HCT116 (cell line): ENCODE measurements at regions not wholly inside any gene's neighbourhood (a gene's known extent, or its start where the extent isn't known, plus 50 kb on each side); places are given as distances from the start of the nearest gene placed in this dataset.

Source experiments
- ATAC-seq: fragments of 200-7000 bp; cut with Tn5 transposase; 2 replicates; pipeline ENCODE4 v1.9.1; 2020; ENCODE audit warnings: mild to moderate bottlenecking, moderate library complexity
- BruUV-seq: library from RNA; stranded (reverse); fragments of 400-500 nt; replicated peaks from 2 replicates; lab custom pipeline; 2021; lab: Mats Ljungman, UMichigan
- CTCF ChIA-PET: fragments of 300-600 bp; sonication (Branson Sonifier 250); formaldehyde crosslinking; loops from one replicate; lab custom pipeline; 2021; ENCODE audit warnings: antibody characterized with exemption; lab: Charles Lee
- POLR2A ChIA-PET: fragments of 300-600, 350-600 bp; sonication (Branson Sonifier 250); formaldehyde crosslinking; loops from one replicate; lab custom pipeline; 2021; ENCODE audit warnings: antibody characterized with exemption; lab: Charles Lee
- RAD21 ChIA-PET, 2 experiments: fragments of 300-600 bp; sonication (Branson Sonifier 250); formaldehyde crosslinking; loops; one replicate each; lab custom pipeline; 2023; ENCODE audit warnings: low total read pairs in 2 of 2; ENCODE audit not compliant: uncharacterized antibody in 2 of 2, unreplicated experiment in 2 of 2, low non-redundant PET in 1 of 2; lab: Charles Lee
- DNase-seq: peaks from one replicate; pipeline ENCODE4 v3.0.0-alpha.2; 2010; ENCODE audit warnings: low read depth, low spot score
- H2AFZ ChIP-seq: fragments of 200-600 bp; shearing (Covaris generic), sonication (generic); 2 replicates; pipeline ENCODE4 v1.6.1; 2017; ENCODE audit warnings: low read depth, mixed run types, mixed read lengths, antibody characterized with exemption, low read length; ENCODE audit not compliant: poor library complexity, severe bottlenecking
- H3K27ac ChIP-seq: 2 replicates; pipeline ENCODE4 v1.5.1; 2012; ENCODE audit warnings: low read depth, low read length
- H3K27me3 ChIP-seq: fragments of 200-600 bp; sonication (generic); 2 replicates; pipeline ENCODE4 v1.6.1; 2016; ENCODE audit warnings: mixed run types, low read length, mixed read lengths; ENCODE audit not compliant: insufficient read depth
- H3K36me3 ChIP-seq, 2 experiments: fragments of 200-500 bp in 1 of 2; fragments of 200-600 bp in 1 of 2; sonication (Bioruptor generic) in 1 of 2; sonication (generic) in 1 of 2; 2 replicates each; pipeline versions ENCODE4 v1.5.1 to v1.6.1; 2014 to 2016; ENCODE audit warnings: low read length in 2 of 2, inconsistent platforms in 1 of 2, mixed read lengths in 1 of 2, mixed run types in 1 of 2; ENCODE audit not compliant: insufficient read depth in 2 of 2, control insufficient read depth in 1 of 2
- H3K4me1 ChIP-seq, 2 experiments: fragments of 200-600 bp in 1 of 2; sonication (generic) in 1 of 2; 2 replicates each; pipeline versions ENCODE4 v1.5.1 to v1.6.1; 2012 to 2017; ENCODE audit warnings: low read length in 2 of 2, inconsistent platforms in 1 of 2, mild to moderate bottlenecking in 1 of 2, mixed read lengths in 1 of 2, mixed run types in 1 of 2, moderate library complexity in 1 of 2; ENCODE audit not compliant: insufficient read depth in 2 of 2, control insufficient read depth in 1 of 2
- H3K4me2 ChIP-seq: fragments of 200-600 bp; sonication (generic); 2 replicates; pipeline ENCODE4 v1.6.1; 2017; ENCODE audit warnings: mixed run types, low read length, mixed read lengths
- H3K4me3 ChIP-seq, 2 experiments: fragments of 200-600 bp in 1 of 2; sonication (generic) in 1 of 2; replicated peaks in 1 of 2; 2 replicates each; pipeline ENCODE4 v1.5.1; 2011 to 2016; ENCODE audit warnings: low read length in 2 of 2, control low read depth in 1 of 2, low read depth in 1 of 2, mild to moderate bottlenecking in 1 of 2, mixed read lengths in 1 of 2, mixed run types in 1 of 2
- H3K79me2 ChIP-seq: fragments of 200-600 bp; sonication (generic); 2 replicates; pipeline ENCODE4 v1.6.1; 2017; ENCODE audit warnings: mild to moderate bottlenecking, mixed run types, low read length, moderate library complexity, mixed read lengths; ENCODE audit not compliant: insufficient read depth
- H3K9ac ChIP-seq: fragments of 200-600 bp; sonication (generic); 2 replicates; pipeline ENCODE4 v1.6.1; 2016; ENCODE audit warnings: low read length, mixed read lengths
- H3K9me2 ChIP-seq: fragments of 200-600 bp; sonication (generic), shearing (Covaris generic); 2 replicates; pipeline ENCODE4 v1.6.1; 2017; ENCODE audit warnings: mixed run types, mild to moderate bottlenecking, moderate library complexity; ENCODE audit not compliant: insufficient read depth
- H3K9me3 ChIP-seq, 2 experiments: fragments of 200-500 bp in 1 of 2; fragments of 200-600 bp in 1 of 2; sonication (Bioruptor generic) in 1 of 2; sonication (generic) in 1 of 2; 2 replicates each; pipeline ENCODE4 v1.6.1; 2014 to 2017; ENCODE audit warnings: low read length in 2 of 2, mixed read lengths in 2 of 2, inconsistent platforms in 1 of 2, low read depth in 1 of 2, mild to moderate bottlenecking in 1 of 2, mixed run types in 1 of 2, moderate library complexity in 1 of 2; ENCODE audit not compliant: control insufficient read depth in 1 of 2, insufficient read depth in 1 of 2
- H4K20me1 ChIP-seq: fragments of 200-600 bp; sonication (generic), shearing (Covaris generic); 2 replicates; pipeline ENCODE4 v1.6.1; 2017; ENCODE audit warnings: mixed run types, mild to moderate bottlenecking, moderate library complexity; ENCODE audit not compliant: insufficient read depth
- ATF3 ChIP-seq: IDR thresholded peaks from 2 replicates; pipeline ENCODE4 v1.6.1; 2012
- CBX3 ChIP-seq: IDR thresholded peaks from 2 replicates; pipeline ENCODE4 v1.6.1; 2012; ENCODE audit warnings: low read depth
- ELF1 ChIP-seq: IDR thresholded peaks from 2 replicates; pipeline ENCODE4 v1.6.1; 2012; ENCODE audit warnings: low read depth, borderline replicate concordance
- EZH2 ChIP-seq: fragments of 200-600 bp; sonication (generic); IDR thresholded peaks from 2 replicates; pipeline ENCODE4 v1.6.1; 2017; ENCODE audit warnings: antibody characterized with exemption, mixed run types
- EZH2phosphoT487 ChIP-seq: fragments of 200-600 bp; IDR thresholded peaks from 2 replicates; pipeline ENCODE4 v1.6.1; 2018; ENCODE audit warnings: antibody characterized with exemption, borderline replicate concordance
- FOSL1 ChIP-seq: IDR thresholded peaks from 2 replicates; pipeline ENCODE4 v1.6.1; 2012; ENCODE audit warnings: low read depth
- MAX ChIP-seq: IDR thresholded peaks from 2 replicates; pipeline ENCODE4 v1.6.1; 2012
- POLR2A ChIP-seq: IDR thresholded peaks from 2 replicates; pipeline ENCODE4 v1.7.0; 2011; ENCODE audit warnings: borderline replicate concordance; ENCODE audit not compliant: insufficient read depth, insufficient read length; ENCODE audit errors: extremely low read depth
- POLR2AphosphoS5 ChIP-seq: IDR thresholded peaks from 2 replicates; pipeline ENCODE4 v1.6.1; 2011; ENCODE audit warnings: mild to moderate bottlenecking, low read depth, low read length, moderate library complexity
- RAD21 ChIP-seq: IDR thresholded peaks from 2 replicates; pipeline ENCODE4 v1.6.1; 2012; ENCODE audit warnings: low read depth, mild to moderate bottlenecking
- REST ChIP-seq: IDR thresholded peaks from 2 replicates; pipeline ENCODE4 v1.6.1; 2012; ENCODE audit warnings: low read depth
- SP1 ChIP-seq: IDR thresholded peaks from 2 replicates; pipeline ENCODE4 v1.6.1; 2012; ENCODE audit warnings: low read depth
- SRF ChIP-seq: IDR thresholded peaks from 2 replicates; pipeline ENCODE4 v1.6.1; 2012; ENCODE audit warnings: low read depth
- TCF7L2 ChIP-seq: IDR thresholded peaks from 2 replicates; pipeline ENCODE4 v1.7.0; 2011; ENCODE audit warnings: borderline replicate concordance, inconsistent platforms; ENCODE audit not compliant: insufficient read depth, insufficient read length; ENCODE audit errors: extremely low read depth
- YY1 ChIP-seq: IDR thresholded peaks from 2 replicates; pipeline ENCODE4 v1.6.1; 2011; ENCODE audit warnings: low read length, low read depth, moderate library complexity, mild to moderate bottlenecking; ENCODE audit not compliant: insufficient replicate concordance; ENCODE audit errors: extremely low read depth
- ZFX ChIP-seq: fragments of 450-650 bp; IDR thresholded peaks from 2 replicates; pipeline ENCODE4 v1.6.1; 2017
- ZNF274 ChIP-seq: fragments of 200-500 bp; sonication (Bioruptor generic); IDR thresholded peaks from 2 replicates; pipeline ENCODE4 v1.6.1; 2014; ENCODE audit warnings: mild to moderate bottlenecking, low read depth, low read length, inconsistent platforms
- intact Hi-C: fragments of 100-400 bp; cut with micrococcal nuclease; formaldehyde crosslinking; loops from 2 replicates; pipeline ENCODE4 v1.10.0; 2022

- no peaks in the 10 kb centered on the region for H4K20me1 ChIP-seq
- H2AFZ ChIP-seq = no peak overlapping the region
- no peak for DNase-seq
- no peak overlapping the region for H3K4me3 ChIP-seq
- H3K9ac ChIP-seq = no peak overlapping the region
- ChIA-PET CTCF (no interaction called here), POLR2A (no interaction called here), RAD21 (no interaction called here)
- H3K9me2 ChIP-seq = no peaks in the 10 kb centered on the region
- H3K27ac ChIP-seq = no peak overlapping the region
- no peaks in the 10 kb centered on the region for H3K79me2 ChIP-seq
- H3K4me2 ChIP-seq = no peak overlapping the region
- no peaks in the 10 kb centered on the region for H3K36me3 ChIP-seq
- ATAC-seq = no peak
- TF ChIP-seq ELF1 (no peak), ZNF274 (no peak), POLR2AphosphoS5 (no peak), TCF7L2 (no peak), SP1 (no peak), POLR2A (no peak), REST (no peak), FOSL1 (no peak), ATF3 (no peak), RAD21 (no peak), YY1 (no peak), EZH2phosphoT487 (no peak), ZFX (no peak), EZH2 (no peak), SRF (no peak), CBX3 (no peak), MAX (no peak)
- no peaks in the 10 kb centered on the region for H3K4me1 ChIP-seq
- H3K9me3 ChIP-seq = no peaks in the 10 kb centered on the region
- BruUV-seq = no TSS peak
- peaks cover 13% of the 10 kb centered on the region; the same call in 1 of the 2 replicates for H3K27me3 ChIP-seq
- intact Hi-C loops = no loop called here
Observed at GRCh38 chr11:116209255-116209654, 563.5 kb downstream of the BUD13 start.
